Lung (tissue), 11 donors: ENCODE measurements at regions not wholly inside any gene's neighbourhood (a gene's known extent, or its start where the extent isn't known, plus 50 kb on each side); places are given as distances from the start of the nearest gene placed in this dataset.

ENCODE experiments used
- ATAC-seq: fragments of 200-7000 bp; cut with Tn5 transposase; one replicate; pipeline ENCODE4 v1.9.1; 2020; ENCODE audit warnings: moderate number of reproducible peaks; ENCODE audit not compliant: insufficient read depth, low FRiP score
- DNase-seq, 3 donors: peaks; one replicate each; pipeline ENCODE4 v3.0.0-alpha.2; 2013 to 2017
- H3K27ac ChIP-seq, 2 donors: one replicate each; pipeline ENCODE4 v1.5.1; 2013; ENCODE audit warnings: mild to moderate bottlenecking in 2 of 2, moderate library complexity in 2 of 2, control low read depth in 1 of 2, inconsistent platforms in 1 of 2, low read depth in 1 of 2, low read length in 1 of 2
- H3K27me3 ChIP-seq, 3 donors: one replicate each; pipeline ENCODE4 v1.5.1; 2013; ENCODE audit warnings: low read length in 2 of 3; ENCODE audit not compliant: control insufficient read depth in 3 of 3, insufficient read depth in 3 of 3
- H3K36me3 ChIP-seq, 4 donors: one replicate each; pipeline ENCODE4 v1.5.1; 2013; ENCODE audit warnings: low read length in 4 of 4, mild to moderate bottlenecking in 1 of 4, moderate library complexity in 1 of 4; ENCODE audit not compliant: control insufficient read depth in 4 of 4, insufficient read depth in 4 of 4
- H3K4me1 ChIP-seq, 5 donors: one replicate each; pipeline ENCODE4 v1.5.1; 2013; ENCODE audit warnings: low read length in 5 of 5, mild to moderate bottlenecking in 2 of 5, moderate library complexity in 1 of 5; ENCODE audit not compliant: control insufficient read depth in 5 of 5, insufficient read depth in 5 of 5
- H3K4me3 ChIP-seq: one replicate; pipeline ENCODE4 v1.5.1; 2013; ENCODE audit warnings: mild to moderate bottlenecking, control low read depth, moderate library complexity
- H3K9ac ChIP-seq, 2 donors: one replicate each; pipeline ENCODE4 v1.5.1; 2013; ENCODE audit warnings: low read length in 2 of 2, control low read depth in 1 of 2; ENCODE audit not compliant: insufficient read depth in 1 of 2
- H3K9me3 ChIP-seq, 4 donors: one replicate each; pipeline ENCODE4 v1.5.1; 2013; ENCODE audit warnings: low read length in 3 of 4, mild to moderate bottlenecking in 1 of 4, moderate library complexity in 1 of 4; ENCODE audit not compliant: control insufficient read depth in 4 of 4, insufficient read depth in 3 of 4
- WGBS, 2 donors: extraction: QIAGEN DNeasy Blood & Tissue Kit; methylation state at CpG; one replicate each; pipeline ENCODE4 v1.1.7; 2013; 5-methylcytosine and 5-hydroxymethylcytosine counted together
- TF ChIP-seq, protein P1 (sequence below): IDR thresholded peaks from 2 replicates; pipeline ENCODE4 v1.5.1; 2012; ENCODE audit warnings: mild to moderate bottlenecking; ENCODE audit errors: control extremely low read depth, extremely low read depth
- donor health status: control.
- donor health status: control.
- donor health status: Bipolar disorder and iron deficiency.
- donor health status: healthy.
- donor health status: DM: yes; HTN: yes; CAD: no.

DNA sequence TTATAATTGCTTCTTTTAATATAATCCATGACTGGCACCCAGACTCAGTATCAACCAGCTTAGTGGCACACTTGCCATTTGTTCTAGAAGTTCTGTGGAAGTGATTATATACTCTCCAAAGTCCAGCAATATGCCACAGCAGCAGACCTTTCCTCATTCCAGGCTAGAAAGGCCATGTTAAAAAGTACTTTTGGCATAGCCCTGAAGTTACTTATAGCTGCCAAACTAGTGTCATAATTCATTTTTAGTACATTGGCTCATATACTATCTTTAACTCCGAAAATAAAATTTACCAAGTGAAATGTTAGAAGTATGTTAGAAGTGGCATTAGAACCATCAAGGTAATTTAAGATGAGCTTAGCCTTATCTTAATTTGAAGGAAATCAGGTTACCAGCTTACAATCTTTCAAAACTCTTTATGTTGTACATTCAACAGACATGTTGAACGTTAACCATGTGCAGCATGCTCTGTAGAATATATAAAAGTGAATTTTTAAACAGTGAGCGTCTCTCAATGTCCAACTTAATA is 714.2 kb upstream of the LCORL start:
- no peaks in the 10 kb centered on the region for H3K9me3 ChIP-seq
- TF ChIP-seq, protein P1, sequence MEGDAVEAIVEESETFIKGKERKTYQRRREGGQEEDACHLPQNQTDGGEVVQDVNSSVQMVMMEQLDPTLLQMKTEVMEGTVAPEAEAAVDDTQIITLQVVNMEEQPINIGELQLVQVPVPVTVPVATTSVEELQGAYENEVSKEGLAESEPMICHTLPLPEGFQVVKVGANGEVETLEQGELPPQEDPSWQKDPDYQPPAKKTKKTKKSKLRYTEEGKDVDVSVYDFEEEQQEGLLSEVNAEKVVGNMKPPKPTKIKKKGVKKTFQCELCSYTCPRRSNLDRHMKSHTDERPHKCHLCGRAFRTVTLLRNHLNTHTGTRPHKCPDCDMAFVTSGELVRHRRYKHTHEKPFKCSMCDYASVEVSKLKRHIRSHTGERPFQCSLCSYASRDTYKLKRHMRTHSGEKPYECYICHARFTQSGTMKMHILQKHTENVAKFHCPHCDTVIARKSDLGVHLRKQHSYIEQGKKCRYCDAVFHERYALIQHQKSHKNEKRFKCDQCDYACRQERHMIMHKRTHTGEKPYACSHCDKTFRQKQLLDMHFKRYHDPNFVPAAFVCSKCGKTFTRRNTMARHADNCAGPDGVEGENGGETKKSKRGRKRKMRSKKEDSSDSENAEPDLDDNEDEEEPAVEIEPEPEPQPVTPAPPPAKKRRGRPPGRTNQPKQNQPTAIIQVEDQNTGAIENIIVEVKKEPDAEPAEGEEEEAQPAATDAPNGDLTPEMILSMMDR: no peak
- ATAC-seq (no peak), DNase-seq (peak in 2 of 3 donors; percentile 19 to 24)
- peaks cover 0 to 26% (median 9%) of the 10 kb centered on the region in 5 donors for H3K4me1 ChIP-seq
- no peak overlapping the region for H3K4me3 ChIP-seq
- H3K27ac ChIP-seq: peak overlapping the region in 1 of 2 donors; percentile 21
- H3K9ac ChIP-seq: no peak overlapping the region
- H3K36me3 ChIP-seq: no peaks in the 10 kb centered on the region
- no peaks in the 10 kb centered on the region for H3K27me3 ChIP-seq
- WGBS, 2 donors: 82 to 88% methylated on average over 3 of the region's 3 CpGs

DNA sequence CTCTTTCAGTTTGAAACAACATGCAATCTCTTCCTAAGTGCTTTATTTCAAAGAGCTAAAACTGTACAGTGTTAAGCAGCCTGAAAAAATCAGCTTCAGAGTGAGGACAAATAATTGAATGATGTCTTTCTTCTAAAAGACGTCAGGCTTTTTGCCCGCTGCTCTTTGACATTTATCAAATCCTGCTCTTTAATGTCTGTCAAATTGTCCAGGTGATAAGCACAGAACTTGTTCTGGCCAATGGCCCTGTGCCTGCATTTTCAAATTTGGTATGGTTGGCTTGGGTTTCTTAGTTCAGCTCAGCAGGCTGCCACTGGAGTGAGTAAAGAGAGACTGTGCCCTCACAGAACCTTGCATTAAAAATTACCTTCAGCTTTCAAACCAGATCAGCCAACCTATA is 712.9 kb upstream of the LCORL start:
- H3K9ac ChIP-seq: no peak overlapping the region
- H3K4me1 ChIP-seq: peaks cover 0 to 26% (median 9%) of the 10 kb centered on the region in 5 donors
- TF ChIP-seq, protein P1: no peak
- ATAC-seq: no peak
- no peaks in the 10 kb centered on the region for H3K27me3 ChIP-seq
- DNase-seq: no peak
- H3K4me3 ChIP-seq: no peak overlapping the region
- H3K9me3 ChIP-seq: no peaks in the 10 kb centered on the region
- H3K36me3 ChIP-seq: no peaks in the 10 kb centered on the region
- H3K27ac ChIP-seq: no peak overlapping the region
- 64 to 78% methylated on average over 2 of the region's 2 CpGs for WGBS, 2 donors

GRCh38 chr4:18733961-18734360 is 712.4 kb upstream of the LCORL start:
- Histone ChIP-seq H3K9ac (no peak overlapping the region), H3K36me3 (no peaks in the 10 kb centered on the region), H3K9me3 (no peaks in the 10 kb centered on the region), H3K4me3 (no peak overlapping the region), H3K4me1 (peaks cover 0 to 26% (median 9%) of the 10 kb centered on the region in 5 donors), H3K27me3 (no peaks in the 10 kb centered on the region), H3K27ac (no peak overlapping the region)
- DNase-seq: peak; percentile 67 to 94 (median 94)
- TF ChIP-seq, protein P1: no peak
- no peak for ATAC-seq
- WGBS, 2 donors: 65 to 77% methylated on average over 2 of the region's 2 CpGs

- Histone ChIP-seq H3K9me3 (peaks cover 0 to 3% (median 0%) of the 10 kb centered on the region in 4 donors), H3K4me1 (peaks cover 0 to 5% (median 0%) of the 10 kb centered on the region in 5 donors), H3K9ac (no peak overlapping the region), H3K36me3 (no peaks in the 10 kb centered on the region), H3K27ac (no peak overlapping the region), H3K27me3 (no peaks in the 10 kb centered on the region), H3K4me3 (no peak overlapping the region)
- no peak for DNase-seq
- WGBS, 2 donors: 12 to 64% methylated on average over 1 of the region's 1 CpG
- TF ChIP-seq, protein P1: no peak
- ATAC-seq: no peak
These were observed 701.2 kb upstream of the LCORL start for GRCh38 chr4:18722748-18723191.
